A549 (cell line): ENCODE measurements at regions not wholly inside any gene's neighbourhood (a gene's known extent, or its start where the extent isn't known, plus 50 kb on each side); places are given as distances from the start of the nearest gene placed in this dataset.

ENCODE experiments used
- CTCF ChIP-seq: fragments of >200 bp; sonication (Bioruptor Twin); formaldehyde crosslinking; IDR thresholded peaks from 3 replicates; pipeline ENCODE4 v1.5.1; 2016
- HES2 ChIP-seq: fragments of >200 bp; sonication (Bioruptor Twin); formaldehyde crosslinking; IDR thresholded peaks from 2 replicates; pipeline ENCODE4 v1.6.1; 2016

DNA sequence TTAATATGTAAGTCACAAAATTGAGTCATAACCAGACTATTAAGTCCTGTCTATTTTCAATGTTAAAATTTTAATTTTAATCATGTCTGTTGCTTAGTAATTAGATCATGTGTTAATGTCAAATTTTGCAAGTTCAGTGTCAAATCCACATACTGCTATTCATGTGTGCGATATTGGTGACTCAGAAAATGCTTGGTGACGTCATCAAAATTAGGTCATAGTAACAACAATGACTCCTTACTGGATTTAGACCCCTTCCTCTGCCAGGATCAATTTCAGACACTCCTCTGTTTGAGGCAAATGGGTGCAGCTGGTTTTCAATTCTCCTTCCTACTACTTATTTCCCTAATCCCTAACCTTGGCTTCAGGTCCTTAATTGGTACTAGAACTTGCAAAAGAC, 1394.3 kb upstream of the SLC10A2 start:
- TF ChIP-seq CTCF (no peak), HES2 (no peak)
